Activated CD4-positive, CD25-positive, alpha-beta regulatory T cell treated with anti-CD3 and anti-CD28 coated beads, Interleukin-2, amount 50 U/mL, for 24 hours (primary cell): ENCODE measurements at regions not wholly inside any gene's neighbourhood (a gene's known extent, or its start where the extent isn't known, plus 50 kb on each side); places are given as distances from the start of the nearest gene placed in this dataset.
"Not testable (repeated sequence)": the region's sequence is repeated elsewhere in the genome, so short reads cannot be mapped to it uniquely, and the experiment has no call there.

Source experiments
- ATAC-seq, 2 donors: fragments of 150-1000 bp; cut with Tn5 transposase; one replicate each; pipeline ENCODE4 v1.10.0; 2021; ENCODE audit warnings: mild to moderate bottlenecking in 1 of 2, moderate library complexity in 1 of 2

DNA sequence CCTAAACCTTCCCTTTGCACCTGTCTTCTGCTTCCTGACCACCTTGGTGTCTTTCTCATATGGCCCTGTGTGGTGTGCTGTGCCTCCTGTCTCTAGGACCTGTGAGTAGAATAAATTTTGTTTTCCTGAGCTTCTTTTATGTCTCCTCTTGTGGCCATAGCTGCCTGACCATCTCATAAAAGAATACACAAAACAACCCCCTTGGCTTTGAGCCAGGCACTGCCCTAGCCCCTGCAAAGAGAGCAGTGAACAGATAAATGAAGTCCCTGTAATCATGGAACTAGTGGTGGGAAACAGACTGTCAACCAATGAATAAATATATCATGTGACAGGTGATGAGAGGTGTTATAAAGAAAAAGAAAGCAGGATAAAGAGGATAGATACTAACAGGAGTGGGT is 485.1 kb downstream of the CSNK1G3 start:
- ATAC-seq = no peak

DNA sequence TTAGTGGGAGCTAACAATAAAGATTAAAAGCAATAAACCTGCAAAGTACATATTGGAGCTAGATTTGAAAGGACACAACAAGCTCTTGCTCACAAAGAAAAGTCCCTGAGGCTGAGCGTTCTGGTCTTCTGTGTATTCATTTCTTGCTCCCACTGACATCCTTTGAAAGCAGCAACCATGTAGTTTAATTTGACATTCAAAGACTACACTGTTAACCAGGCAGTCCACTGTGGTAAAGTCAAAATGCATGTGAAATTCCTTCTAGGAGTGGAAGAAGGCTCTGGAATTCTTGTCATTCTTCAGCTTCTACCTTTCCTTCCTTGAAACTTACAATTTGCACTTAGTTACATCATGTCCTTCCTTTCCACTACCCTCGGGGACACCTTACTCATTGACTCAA is 480.7 kb downstream of the CSNK1G3 start:
- ATAC-seq = no peak

DNA sequence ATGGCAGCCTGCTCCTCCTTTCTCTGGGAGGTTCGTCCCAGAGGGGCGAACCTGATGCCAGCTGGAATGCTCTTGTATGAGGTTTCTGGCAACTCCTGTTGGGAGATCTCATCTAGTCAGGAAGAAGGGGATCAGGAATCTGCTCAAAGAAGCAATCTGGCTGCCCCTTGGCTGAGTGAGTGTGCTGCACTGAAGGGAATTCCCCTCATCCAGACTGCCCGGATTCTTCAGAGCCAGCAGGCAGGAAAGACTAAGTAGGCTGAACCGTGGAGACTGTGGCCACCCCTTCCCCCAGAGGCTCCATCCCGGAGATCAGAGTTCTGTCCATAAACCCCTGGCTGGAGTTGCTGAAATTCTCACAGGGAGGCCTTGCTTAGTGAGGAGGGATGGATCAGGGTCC is 476.0 kb downstream of the CSNK1G3 start:
- no peak for ATAC-seq

DNA sequence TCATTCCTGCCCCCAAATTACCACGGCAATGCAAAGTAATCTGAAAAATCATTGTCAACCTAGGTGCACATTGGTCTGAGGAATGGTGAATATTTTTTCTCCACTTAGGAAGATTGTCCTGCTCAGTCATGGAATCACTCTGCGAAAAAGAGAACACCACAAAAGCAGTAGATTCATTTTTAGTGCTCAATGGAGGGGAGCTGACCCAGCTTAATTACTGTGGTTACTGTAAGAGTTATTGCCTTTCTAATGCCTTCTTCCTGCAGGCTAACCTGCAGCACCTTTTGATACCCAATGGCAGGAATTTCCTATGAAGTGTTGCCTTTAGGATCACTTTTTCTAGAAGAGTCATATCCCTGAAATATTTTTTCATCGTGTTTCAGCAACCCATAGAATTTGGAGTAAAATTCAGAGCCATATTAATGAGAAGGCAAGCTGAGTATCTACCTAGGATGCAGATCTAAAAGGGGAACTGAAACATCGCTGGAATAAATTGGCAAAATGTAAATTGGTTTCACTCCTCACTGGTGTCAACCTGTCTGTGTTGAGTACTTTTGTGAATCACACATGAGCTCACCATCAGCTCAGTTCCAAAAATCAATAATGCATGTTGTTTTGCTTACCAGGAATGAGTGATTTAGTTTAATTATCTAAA is 464.5 kb downstream of the CSNK1G3 start:
- no peak for ATAC-seq

DNA sequence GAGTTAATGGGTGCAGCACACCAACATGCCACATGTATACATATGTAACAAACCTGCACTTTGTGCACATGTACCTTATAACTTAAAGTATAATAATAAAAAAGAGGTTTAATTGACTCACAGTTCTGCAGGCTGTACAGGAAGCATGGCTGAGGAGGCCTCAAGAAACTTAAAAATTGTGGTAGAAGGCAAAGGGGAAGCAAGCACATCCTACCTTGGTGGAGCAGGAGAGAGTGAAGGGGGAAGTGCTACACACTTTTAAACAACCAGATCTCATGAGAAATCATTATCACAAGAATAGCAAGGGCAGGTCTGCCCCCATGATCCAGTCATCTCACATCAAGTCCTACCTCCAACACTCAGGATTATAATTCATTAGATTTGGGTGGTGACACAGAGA is 463.5 kb downstream of the CSNK1G3 start:
- not testable (repeated sequence) for ATAC-seq

DNA sequence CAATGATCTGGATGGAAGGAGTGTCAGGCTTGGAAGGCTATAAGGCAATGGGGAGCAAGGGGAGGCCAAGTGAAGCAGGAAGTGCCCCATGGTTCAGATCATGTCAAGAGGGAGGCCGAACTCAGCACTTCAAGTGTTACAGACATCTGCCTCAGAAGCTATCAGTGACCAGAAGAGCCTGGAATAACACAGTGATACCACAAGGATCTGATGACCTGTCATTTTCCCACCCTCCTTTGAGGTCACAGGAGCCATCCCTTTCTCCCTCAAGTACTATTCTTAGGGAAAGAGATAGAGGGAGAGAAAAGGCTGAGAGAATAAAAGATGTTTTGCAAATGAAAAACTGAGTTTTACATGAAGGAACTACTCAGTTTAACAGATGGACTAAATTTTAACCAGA is 454.8 kb downstream of the CSNK1G3 start:
- no peak for ATAC-seq

DNA sequence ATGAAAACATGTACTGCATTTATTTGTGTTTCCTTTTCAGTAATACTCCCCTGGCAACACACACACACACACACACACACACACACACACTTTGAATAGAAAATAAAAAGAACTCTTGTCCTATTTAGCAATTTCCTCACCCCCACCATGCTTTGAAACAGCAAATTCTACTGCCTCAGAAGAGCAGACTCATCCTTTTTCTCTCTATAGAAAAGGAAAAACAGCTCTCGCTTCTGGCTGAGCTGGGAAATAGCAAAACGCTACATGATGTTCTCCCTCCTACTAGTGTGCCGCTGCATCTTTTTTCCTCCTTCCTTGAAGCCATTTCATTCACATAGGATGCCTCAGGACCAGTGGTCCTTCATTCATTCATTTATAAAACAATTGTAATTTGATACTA is 453.6 kb downstream of the CSNK1G3 start:
- no peak for ATAC-seq

DNA sequence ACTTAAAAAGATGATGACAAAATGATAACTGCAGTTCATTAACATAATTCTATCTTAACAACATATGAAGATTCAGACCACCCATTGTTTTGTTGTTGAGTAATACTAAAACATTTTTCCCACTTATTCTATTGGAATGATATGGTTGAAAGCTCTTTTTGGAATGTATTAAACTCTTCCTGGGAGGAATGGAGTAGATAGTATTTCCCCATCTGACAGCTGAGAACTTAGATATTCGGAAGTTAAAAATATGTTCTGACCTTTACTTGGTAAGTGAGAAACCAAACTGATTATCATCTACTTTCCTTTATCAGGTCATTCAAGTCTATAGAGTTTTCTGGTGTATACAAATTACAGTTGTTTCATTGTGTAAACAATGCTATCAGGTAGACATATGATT is 452.9 kb downstream of the CSNK1G3 start:
- ATAC-seq = no peak

DNA sequence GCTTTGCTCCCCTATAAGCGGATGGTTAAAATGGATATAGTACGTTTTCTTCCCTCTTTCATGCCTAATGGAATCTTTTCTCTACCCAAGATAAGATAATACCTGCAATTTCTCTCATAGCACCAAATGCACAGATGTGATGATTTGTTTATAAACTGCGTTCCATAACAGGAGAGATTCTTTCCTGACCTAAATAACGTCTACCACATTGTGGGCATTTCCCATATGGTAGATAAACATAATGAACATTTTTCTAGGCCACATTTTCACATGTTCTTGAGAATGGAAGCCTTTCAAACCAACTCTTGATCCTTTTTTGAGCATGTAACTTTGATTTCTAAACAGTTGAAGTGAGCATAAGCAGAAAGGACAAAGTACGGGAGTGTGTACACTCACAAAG is 448.5 kb downstream of the CSNK1G3 start:
- no peak for ATAC-seq

DNA sequence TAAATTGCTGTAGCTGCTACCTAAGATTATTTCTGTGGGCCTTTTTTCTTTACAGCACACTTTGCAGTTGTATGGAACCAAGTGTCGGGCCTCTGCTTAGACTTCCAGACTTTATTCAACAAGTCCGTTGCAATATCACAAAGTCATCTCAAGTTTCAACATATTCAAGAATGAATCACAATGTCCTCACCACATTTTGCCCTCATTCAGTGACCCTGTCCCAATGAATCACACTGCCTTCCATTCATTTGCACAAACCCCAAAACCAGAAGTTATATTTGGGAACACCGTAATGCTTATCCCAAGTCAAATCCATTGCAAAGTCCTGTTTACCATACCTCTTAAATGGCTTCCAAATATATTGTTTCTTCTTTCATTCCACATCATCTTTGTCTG is 439.6 kb downstream of the CSNK1G3 start:
- ATAC-seq = no peak

DNA sequence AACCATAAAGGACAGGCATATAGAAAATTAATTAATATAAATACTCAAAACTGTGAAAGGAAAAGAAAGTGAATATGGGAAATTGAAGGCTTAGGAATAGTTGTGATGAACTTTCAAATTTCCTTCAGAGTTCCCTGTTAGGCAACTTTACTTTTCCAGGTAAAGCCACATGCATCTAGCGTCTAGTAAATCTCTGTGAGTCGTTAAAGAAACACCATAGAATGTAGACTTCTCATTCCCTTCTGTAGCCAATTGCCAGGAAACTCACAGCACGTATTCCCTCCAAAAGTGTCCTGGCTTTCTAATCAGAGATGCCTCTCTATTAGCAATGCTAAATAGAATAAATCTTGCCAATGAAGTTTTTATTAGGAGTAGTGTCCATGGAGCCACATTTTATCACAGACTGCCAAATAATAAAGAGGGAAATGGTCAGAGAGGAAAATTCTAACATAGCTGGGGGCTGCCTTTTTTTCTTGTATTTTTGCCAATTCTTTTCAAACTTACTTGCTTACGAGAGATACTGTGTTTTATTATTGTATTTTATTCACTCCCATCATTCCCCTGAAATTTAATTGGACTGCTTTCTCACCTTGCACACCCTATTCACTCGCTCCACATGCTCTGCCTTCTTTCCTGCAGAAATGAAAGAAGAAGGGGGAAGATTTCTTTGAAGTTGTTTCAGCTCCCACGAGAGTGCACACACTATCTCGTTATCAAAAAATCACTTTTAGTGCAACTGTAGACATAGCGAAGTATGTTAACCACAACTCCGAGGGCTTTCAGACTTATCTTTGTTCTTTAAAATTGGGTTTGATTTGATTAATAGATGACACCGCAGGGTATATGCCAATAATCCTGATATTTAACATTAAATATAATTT is 439.0 kb downstream of the CSNK1G3 start:
- no peak for ATAC-seq

DNA sequence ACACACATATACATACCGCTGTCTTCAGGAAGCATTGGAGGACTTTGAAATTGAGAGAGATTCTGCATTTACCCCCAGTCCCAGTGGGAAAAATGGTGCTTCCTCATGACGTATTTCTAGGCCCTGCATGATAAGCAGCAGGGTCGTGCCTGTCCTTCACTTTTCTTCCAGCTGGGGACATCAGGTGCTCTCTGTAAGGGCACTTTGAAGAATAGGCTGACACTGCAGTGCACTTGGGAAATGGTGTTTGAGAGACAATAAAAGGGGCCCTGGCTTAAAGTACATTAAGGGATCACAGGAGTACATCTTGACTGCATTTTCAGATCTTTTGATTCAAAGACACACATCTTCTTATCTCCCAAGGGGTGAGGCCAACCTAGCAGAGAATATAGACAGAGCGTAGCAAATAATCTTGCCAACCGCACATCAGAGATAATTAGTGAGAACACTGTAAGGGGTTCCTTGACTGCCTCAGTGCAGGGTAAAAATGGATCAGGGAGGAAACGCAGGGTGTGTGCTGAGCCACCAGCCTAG is 437.9 kb downstream of the CSNK1G3 start:
- ATAC-seq = no peak

DNA sequence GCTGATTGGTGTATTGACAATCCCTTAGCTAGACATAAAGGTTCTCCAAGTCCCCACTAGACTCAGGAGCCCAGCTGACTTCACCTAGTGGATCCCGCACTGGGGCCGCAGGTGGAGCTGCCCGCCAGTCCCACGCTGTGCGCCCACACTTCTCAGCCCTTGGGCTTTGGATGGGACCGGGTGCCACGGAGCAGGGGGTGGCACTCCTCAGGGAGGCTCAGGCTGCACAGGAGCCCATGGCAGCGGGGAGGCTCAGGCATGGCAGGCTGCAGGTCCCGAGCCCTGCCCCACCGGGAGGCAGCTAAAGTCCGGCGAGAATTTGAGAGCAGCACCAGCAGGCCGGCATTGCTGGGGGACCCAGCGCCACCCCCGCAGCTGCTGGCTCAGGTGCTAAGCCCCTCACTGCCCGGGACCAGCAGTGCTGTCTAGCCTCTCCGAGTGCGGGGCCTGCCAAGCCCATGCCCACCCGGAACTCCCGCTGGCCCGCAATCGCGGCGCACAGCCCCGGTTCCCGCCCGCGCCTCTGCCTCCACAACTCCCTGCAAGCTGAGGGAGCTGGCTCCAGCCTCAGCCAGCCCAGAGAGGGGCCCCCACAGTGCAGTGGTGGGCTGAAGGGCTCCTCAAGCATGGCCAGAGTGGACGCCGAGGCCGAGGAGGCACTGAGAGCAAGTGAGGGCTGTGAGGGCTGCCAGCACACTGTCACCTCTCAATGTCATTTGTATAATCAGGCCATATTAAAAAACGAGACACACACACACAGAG is 437.2 kb downstream of the CSNK1G3 start:
- ATAC-seq = no peak

DNA sequence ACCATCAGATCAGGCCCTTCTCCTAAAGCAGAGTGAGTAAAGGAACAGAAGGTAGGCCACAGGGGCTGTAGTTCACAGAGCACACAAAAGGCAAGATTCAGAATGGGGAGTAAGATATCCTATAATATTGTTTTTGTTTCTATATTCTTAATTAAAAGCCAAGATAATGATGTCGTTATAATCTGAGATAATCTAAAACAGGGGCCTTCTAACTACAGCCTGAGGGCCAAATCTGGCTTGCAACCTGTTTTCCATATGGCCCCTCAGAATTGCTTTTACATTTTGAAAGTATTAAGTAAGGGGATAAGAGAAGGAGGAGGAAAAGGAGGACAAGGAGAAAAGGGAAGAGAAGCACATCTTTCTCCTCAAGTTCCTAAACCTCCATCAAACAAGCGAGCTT is 435.8 kb downstream of the CSNK1G3 start:
- ATAC-seq = no peak

DNA sequence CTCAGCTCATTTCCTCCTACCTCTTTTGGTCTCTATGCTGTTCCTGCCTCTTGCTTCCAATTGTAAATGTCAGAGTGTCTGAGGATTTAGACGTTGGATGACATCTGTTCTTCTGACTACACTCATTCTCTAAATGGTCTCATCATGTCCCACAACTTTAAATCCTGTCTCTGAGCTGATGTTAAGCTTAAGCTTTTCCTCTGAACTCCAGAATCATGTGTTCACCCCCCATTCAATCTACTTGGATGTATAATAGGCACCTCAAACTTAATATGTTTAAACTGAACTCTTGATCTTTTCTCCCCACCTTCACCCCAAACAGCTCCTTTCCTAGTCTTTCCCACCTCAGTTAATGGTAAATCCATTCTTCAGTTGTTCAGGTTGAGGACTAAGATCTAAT is 433.6 kb downstream of the CSNK1G3 start:
- ATAC-seq = no peak

DNA sequence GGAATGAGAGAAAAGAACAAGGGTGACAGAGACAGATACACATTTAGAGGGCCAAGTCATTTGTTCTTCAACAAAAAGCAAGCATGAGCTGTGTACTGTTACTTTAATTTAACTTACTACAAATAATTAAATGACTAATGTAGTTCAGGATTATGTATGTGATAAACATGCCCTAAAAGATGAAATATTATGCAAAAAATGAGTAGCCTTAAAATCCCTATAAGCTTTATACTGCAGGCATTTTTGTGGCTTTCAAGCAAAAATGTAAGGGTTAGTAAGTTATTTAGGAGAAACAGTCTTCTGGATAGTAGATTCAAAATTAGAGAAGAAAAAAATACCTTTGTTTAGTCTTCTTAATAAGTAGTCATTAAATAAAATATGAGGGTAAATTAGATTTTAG is 431.2 kb downstream of the CSNK1G3 start:
- ATAC-seq = no peak

DNA sequence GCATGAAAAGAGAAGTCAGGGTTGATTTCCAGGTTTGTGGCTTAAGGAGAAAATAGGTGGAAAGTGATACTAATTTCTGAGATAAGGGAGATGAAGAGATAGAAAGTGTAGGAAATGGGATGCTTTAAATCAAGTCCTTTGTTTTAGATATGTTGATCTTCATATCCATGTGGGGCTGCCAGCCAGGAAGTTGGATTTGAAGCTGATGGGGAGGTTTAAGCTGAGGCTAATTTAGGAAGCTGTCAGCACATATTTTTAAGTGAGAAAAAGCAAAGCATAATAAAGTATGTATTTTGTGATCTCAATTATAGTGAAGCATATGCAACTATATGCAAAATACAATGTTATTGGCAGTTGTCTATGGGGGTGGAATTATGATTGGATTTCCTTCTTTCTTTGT is 428.4 kb downstream of the CSNK1G3 start:
- no peak for ATAC-seq

DNA sequence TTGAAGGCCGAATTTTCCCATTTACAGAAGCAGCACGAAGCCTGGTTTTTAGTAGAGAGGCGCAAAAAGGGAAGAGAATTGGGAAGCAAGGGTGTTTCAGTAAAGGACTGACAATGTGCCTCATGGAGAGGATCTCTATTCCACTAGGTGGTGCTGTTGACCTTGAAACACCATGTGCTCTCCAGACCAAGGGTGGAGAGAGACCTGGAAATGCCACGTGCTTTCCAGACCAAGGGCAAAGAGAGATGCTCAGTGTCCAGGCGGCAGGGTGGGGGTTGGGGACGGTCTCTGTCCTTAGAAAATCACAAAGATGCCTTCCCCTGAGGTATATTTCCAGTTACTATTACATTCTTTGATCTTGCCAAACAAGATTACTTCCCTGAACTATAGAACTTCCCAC is 425.3 kb downstream of the CSNK1G3 start:
- no peak for ATAC-seq

DNA sequence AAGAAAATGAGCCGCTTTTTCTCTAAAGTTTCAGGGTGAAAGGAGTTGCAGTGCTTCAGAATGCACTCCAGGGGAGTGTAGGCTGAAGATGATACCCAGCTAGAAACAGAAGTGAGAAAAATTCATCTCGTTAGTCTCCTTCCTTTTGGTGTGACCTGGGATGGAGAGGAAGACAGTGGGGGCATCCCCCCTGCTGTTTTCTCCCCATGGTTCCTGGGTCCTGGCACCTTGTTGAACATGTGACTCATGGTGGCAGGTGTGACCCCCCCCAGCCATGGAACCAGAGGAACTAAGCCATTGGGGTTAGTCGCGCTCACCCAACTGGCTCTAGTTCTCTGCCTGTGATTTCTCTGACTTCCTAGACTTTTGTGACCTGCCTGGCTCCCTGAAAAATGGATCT is 424.6 kb downstream of the CSNK1G3 start:
- no peak for ATAC-seq

DNA sequence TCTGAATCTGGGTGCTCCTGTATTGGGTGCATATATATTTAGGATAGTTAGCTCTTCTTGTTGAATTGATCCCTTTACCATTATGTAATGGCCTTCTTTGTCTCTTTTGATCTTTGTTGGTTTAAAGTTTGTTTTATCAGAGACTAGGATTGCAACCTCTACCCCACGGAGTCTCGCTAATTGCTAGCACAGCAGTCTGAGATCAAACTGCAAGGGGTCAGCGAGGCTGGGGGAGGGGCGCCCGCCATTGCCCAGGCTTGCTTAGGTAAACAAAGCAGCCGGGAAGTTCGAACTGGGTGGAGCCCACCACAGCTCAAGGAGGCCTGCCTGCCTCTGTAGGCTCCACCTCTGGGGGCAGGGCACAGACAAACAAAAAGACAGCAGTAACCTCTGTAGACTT is 421.8 kb downstream of the CSNK1G3 start:
- not testable (repeated sequence) for ATAC-seq

DNA sequence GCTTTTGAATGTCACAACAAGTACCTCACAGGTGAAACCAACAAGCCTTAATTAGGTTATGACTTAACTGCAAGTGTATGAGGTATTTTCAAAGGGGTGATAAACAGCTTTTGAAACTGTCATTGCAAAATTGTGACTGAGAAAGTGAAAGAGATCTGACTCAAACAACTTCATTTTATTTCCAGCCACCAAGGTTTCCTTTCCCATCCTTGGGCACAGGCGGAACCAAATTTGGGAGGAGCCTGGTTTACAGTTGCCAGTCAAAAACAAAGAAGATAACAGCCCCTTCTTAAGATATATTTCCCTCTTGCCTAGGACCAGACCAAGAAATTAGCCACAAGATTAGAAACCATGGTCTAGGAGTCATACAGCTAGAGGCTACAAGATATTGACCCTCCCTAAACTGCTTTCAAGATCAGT is 417.1 kb downstream of the CSNK1G3 start:
- no peak for ATAC-seq

DNA sequence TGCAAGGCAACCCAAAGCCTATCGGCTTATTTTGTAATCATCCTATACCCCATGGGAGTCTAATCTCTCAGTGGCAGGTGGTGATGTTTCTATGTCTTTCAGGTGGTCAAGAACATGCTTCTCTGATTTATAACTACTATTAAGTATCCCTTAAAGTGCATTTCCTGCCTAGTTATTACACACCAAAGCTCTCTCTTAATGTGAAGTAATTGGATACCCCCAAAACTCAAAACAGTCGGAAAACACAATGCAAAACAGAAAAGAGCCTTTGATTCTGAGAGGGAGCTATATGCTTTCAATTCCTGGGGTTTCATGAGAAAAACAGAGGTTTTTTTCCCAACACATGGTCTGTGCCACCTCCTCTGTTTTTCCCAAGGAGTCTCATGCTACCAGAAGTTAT is 416.4 kb downstream of the CSNK1G3 start:
- ATAC-seq = no peak

DNA sequence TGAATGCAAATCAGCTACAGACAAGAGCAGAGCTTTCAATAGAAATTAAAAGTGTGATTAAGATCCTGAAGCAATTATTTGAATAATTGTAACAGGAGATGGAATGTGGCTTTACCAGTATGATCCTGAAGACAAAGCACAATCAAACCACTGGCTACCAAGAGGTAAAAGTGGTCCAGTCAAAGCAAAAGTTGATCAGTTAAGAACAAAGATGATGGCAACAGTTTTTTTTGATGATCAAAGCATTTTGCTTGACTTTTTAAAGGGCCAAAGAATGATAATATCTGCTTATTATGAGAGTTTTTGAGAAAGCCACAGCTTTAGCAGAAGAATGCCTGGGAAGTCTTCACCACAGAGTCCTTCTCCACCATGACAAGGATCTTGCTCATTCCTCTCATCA is 409.2 kb downstream of the CSNK1G3 start:
- no peak for ATAC-seq
